ENCODE measurements at regions not wholly inside any gene's neighbourhood (a gene's known extent, or its start where the extent isn't known, plus 50 kb on each side); places are given as distances from the start of the nearest gene placed in this dataset.

DNA sequence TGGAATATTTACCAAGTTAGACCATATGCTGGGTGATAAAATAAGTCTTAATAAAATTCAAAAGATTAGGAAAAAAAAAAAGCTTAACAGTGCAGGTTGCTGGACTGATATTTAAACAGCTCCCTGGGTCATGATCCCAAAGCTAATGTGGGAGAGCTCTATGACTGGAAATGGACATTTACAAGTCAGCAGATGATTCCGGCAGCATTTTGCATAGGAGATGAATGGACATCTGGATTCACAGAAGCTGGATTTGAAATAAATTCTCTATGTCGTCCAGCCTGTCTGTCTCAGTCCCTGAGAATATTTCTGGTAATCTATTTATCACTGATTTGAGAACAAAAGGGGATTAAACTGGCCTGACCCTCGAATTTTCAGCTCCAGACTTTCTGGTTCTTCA, 52.3 kb upstream of the KLHL25 start:
- Histone ChIP-seq H3K4me3 (ENCODE audit: low read depth, low read length) (no peak overlapping the region), H3K27me3 (ENCODE audit: control insufficient read depth, insufficient read depth, low read length) (peaks cover 2% of the 10 kb centered on the region), H3K36me3 (ENCODE audit: control insufficient read depth, insufficient read depth, low read length) (no peaks in the 10 kb centered on the region)
- no peak for DNase-seq (ENCODE audit: low read depth)
- TF ChIP-seq CTCF (IDR thresholded peaks at IDR 0.05; ENCODE audit: insufficient read depth, low read length, poor library complexity, severe bottlenecking), result no peak

DNA sequence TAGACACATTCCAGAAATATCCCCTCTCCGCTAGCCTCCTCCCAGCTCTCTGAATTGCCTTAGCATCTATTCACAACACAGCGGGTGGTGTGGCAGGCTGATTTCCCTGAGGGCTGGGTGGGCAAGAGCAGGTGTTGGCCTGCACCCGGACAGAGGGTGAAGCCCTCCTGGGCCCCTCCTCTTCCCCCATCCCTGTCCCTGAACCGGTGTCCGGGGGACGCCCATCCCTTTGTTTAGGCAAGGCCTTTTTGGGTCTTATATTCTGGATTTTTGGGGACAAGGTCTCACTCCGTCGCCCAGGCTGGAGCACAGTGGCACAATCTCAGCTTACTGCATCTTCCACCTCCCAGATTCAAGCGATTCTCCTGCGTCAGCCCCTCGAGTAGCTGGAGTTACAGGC, 55.2 kb upstream of the KLHL25 start:
- Histone ChIP-seq H3K4me3 (ENCODE audit: low read depth, low read length) (no peak overlapping the region), H3K36me3 (ENCODE audit: control insufficient read depth, insufficient read depth, low read length) (no peaks in the 10 kb centered on the region), H3K27me3 (ENCODE audit: control insufficient read depth, insufficient read depth, low read length) (peaks cover 2% of the 10 kb centered on the region)
- no peak for DNase-seq (ENCODE audit: low read depth)
- no peak for TF ChIP-seq CTCF (IDR thresholded peaks at IDR 0.05; ENCODE audit: insufficient read depth, low read length, poor library complexity, severe bottlenecking)

DNA sequence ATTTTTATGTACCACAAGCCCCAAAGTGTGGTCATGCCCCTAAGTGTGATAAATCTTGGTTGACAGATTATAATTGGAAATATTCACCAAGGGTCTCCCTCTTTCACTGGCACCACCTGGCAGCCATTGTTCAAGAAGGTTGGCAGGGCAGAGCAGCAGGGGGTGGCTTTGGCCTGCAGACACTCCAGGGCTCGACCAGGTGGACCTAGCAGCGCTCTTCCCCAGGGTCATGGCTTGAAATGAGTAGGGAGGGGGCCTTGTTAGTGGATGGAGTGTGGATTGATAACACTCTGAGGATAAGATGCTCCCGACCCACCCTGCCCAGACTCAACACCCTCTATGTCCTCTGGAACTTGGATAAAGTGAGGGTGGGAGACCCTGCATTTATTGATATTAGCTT, 58.2 kb upstream of the KLHL25 start:
- H3K4me3 ChIP-seq (ENCODE audit: low read depth, low read length), result no peak overlapping the region
- peaks cover 6% of the 10 kb centered on the region for H3K27me3 ChIP-seq (ENCODE audit: control insufficient read depth, insufficient read depth, low read length)
- H3K36me3 ChIP-seq (ENCODE audit: control insufficient read depth, insufficient read depth, low read length), result no peaks in the 10 kb centered on the region
- no peak for DNase-seq (ENCODE audit: low read depth)
- no peak for TF ChIP-seq CTCF (IDR thresholded peaks at IDR 0.05; ENCODE audit: insufficient read depth, low read length, poor library complexity, severe bottlenecking)

DNA sequence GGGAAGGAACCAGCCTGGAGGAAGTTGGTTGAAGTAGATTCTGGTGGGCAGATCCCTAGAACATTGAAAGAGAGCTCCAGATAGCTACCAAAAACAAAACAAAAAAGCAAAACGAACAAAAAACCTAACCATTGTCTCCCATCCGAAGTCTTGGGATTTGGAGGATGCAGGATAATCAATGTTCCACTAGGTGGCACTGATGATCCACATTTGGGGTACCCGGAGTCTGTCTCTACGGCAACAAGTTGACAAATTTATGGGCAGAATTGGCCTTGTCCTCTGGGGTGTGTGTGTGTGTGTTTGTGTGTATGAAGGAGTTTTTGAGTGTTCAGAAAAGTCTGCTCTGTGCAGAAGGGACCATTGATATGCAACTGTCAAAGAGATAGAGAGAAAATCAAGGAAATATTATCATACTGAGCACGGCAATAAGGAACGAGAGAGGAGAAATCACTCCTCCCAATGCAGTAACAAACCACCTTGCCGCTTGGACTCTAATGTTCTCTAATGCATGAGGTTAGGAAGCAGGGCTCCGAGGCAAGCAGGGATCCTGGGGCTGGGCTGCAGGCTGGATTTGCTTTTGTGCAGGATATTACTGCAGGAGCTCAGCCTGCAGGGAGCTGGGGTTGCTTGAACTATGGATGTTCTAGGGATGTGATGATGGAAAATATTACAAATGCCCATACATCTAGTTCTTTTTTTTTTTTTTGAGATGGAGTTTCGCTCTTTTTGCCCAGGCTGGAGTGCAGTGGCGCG, 59.8 kb upstream of the KLHL25 start:
- no peak overlapping the region for H3K4me3 ChIP-seq (ENCODE audit: low read depth, low read length)
- H3K27me3 ChIP-seq (ENCODE audit: control insufficient read depth, insufficient read depth, low read length), result peaks cover 9% of the 10 kb centered on the region
- peak; percentile 78 for TF ChIP-seq CTCF (IDR thresholded peaks at IDR 0.05; ENCODE audit: insufficient read depth, low read length, poor library complexity, severe bottlenecking)
- no peak for DNase-seq (ENCODE audit: low read depth)
- H3K36me3 ChIP-seq (ENCODE audit: control insufficient read depth, insufficient read depth, low read length), result no peaks in the 10 kb centered on the region

DNA sequence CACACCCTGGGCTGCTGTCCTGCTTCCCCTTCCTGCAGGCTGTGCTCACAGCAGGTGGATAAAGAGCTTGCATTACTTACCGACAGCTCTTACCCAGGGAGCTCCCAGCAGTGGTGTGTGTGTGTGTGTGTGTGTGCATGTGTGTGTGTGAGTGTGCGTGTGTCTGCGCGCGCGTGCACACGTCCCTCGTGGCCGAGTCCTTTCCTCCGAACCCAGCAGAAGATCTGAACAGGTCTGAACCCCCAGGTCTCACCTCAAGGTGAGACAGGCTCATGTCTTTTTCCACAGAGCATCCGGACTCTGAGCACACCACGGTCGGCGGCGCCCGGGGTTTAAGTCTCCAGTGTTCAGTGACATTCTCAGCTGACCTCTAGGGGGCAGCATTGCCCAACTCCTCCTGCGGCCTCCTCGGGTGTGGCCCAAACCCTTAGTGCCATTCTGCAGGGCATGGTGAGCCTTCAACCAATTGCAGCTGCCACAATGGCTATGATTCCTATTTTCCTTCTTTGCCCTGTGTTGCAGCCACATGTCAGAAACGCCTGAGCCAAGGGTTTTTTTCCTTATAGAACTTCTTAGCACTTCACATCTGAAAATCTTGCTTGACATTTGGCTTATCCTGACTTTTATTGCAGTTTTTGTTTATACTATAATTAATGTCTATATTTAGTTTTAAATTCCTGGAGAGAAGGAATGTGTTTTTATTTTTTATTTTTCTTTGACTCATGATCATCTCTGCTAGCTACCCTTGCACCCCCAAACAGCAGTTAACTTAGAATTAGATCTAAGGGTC, 64.1 kb upstream of the KLHL25 start:
- no peaks in the 10 kb centered on the region for H3K36me3 ChIP-seq (ENCODE audit: control insufficient read depth, insufficient read depth, low read length)
- H3K27me3 ChIP-seq (ENCODE audit: control insufficient read depth, insufficient read depth, low read length), result peaks cover 13% of the 10 kb centered on the region
- no peak for DNase-seq (ENCODE audit: low read depth)
- no peak overlapping the region for H3K4me3 ChIP-seq (ENCODE audit: low read depth, low read length)
- TF ChIP-seq CTCF (IDR thresholded peaks at IDR 0.05; ENCODE audit: insufficient read depth, low read length, poor library complexity, severe bottlenecking), result peak; percentile 80
